ENCODE measurements at regions not wholly inside any gene's neighbourhood (a gene's known extent, or its start where the extent isn't known, plus 50 kb on each side); places are given as distances from the start of the nearest gene placed in this dataset.

- TF ChIP-seq POLR2AphosphoS5 (IDR thresholded peaks at IDR 0.05) (no peak), CTCF (IDR thresholded peaks at IDR 0.05 in 8 of 11, conservative IDR thresholded peaks at IDR 0.05 in 3 of 11) (no peak), POLR2A (IDR thresholded peaks at IDR 0.05) (no peak)
- no peak for DNase-seq
- WGBS, 5 donors = 65 to 84% (median 76%) methylated on average over 11 of the region's 11 CpGs
- intact Hi-C loops (cut with DNase I; ENCODE audit: low total_unique reads) = no loop called here
- Histone ChIP-seq H3K36me3 (no peaks in the 10 kb centered on the region), H3K4me3 (no peak overlapping the region), H3K4me1 (no peaks in the 10 kb centered on the region), H3K27ac (no peak overlapping the region), H3K27me3 (replicated peaks in 1 of 7) (no peaks in the 10 kb centered on the region), H3K9me3 (no peaks in the 10 kb centered on the region)
Measured at GRCh38 chr10:44587488-44588318, 202.8 kb upstream of the CXCL12 start.

- TF ChIP-seq POLR2A (IDR thresholded peaks at IDR 0.05) (no peak), CTCF (IDR thresholded peaks at IDR 0.05 in 8 of 11, conservative IDR thresholded peaks at IDR 0.05 in 3 of 11) (no peak), POLR2AphosphoS5 (IDR thresholded peaks at IDR 0.05) (no peak)
- 68 to 79% (median 73%) methylated on average over 17 of the region's 17 CpGs for WGBS, 5 donors
- DNase-seq = no peak
- Histone ChIP-seq H3K9me3 (no peaks in the 10 kb centered on the region), H3K36me3 (no peaks in the 10 kb centered on the region), H3K4me1 (no peaks in the 10 kb centered on the region), H3K4me3 (no peak overlapping the region), H3K27ac (no peak overlapping the region), H3K27me3 (replicated peaks in 1 of 7) (peaks cover 0 to 5% (median 0%) of the 10 kb centered on the region in 7 donors)
- intact Hi-C loops (cut with DNase I; ENCODE audit: low total_unique reads) = no loop called here
Measured at GRCh38 chr10:44589181-44589943, 204.5 kb upstream of the CXCL12 start.

- Histone ChIP-seq H3K27ac (no peak overlapping the region), H3K4me1 (no peaks in the 10 kb centered on the region), H3K9me3 (no peaks in the 10 kb centered on the region), H3K4me3 (no peak overlapping the region), H3K36me3 (no peaks in the 10 kb centered on the region), H3K27me3 (replicated peaks in 1 of 7) (peaks cover 0 to 7% (median 0%) of the 10 kb centered on the region in 7 donors)
- intact Hi-C loops (cut with DNase I; ENCODE audit: low total_unique reads) = no loop called here
- WGBS, 5 donors = 62 to 75% (median 72%) methylated on average over 5 of the region's 5 CpGs
- TF ChIP-seq CTCF (IDR thresholded peaks at IDR 0.05 in 8 of 11, conservative IDR thresholded peaks at IDR 0.05 in 3 of 11) = no peak
- TF ChIP-seq POLR2A (IDR thresholded peaks at IDR 0.05) = no peak
- TF ChIP-seq POLR2AphosphoS5 (IDR thresholded peaks at IDR 0.05) = no peak
- no peak for DNase-seq
Measured at GRCh38 chr10:44589944-44590449, 205.1 kb upstream of the CXCL12 start.

GRCh38 chr10:44591911-44592310, 207.0 kb upstream of the CXCL12 start:
- 14 to 27% (median 18%) methylated on average over 1 of the region's 1 CpG for WGBS, 5 donors
- H3K27me3 ChIP-seq (replicated peaks in 1 of 7) = peaks cover 0 to 7% (median 0%) of the 10 kb centered on the region in 7 donors
- H3K27ac ChIP-seq = no peak overlapping the region
- intact Hi-C loops (cut with DNase I; ENCODE audit: low total_unique reads) = no loop called here
- DNase-seq = no peak
- no peaks in the 10 kb centered on the region for H3K9me3 ChIP-seq
- no peak overlapping the region for H3K4me3 ChIP-seq
- no peaks in the 10 kb centered on the region for H3K4me1 ChIP-seq
- TF ChIP-seq CTCF (IDR thresholded peaks at IDR 0.05 in 8 of 11, conservative IDR thresholded peaks at IDR 0.05 in 3 of 11) (no peak), POLR2A (IDR thresholded peaks at IDR 0.05) (no peak), POLR2AphosphoS5 (IDR thresholded peaks at IDR 0.05) (no peak)
- H3K36me3 ChIP-seq = no peaks in the 10 kb centered on the region

All from spleen (tissue), 11 donors.